Colonic mucosa (tissue), 4 donors: ENCODE measurements at regions not wholly inside any gene's neighbourhood (a gene's known extent, or its start where the extent isn't known, plus 50 kb on each side); places are given as distances from the start of the nearest gene placed in this dataset.

Experiments used
- DNase-seq: peaks from one replicate; pipeline ENCODE4 v3.0.0-alpha.2; 2020
- H3K27ac ChIP-seq: fragments of 200-600 bp; one replicate; pipeline ENCODE4 v1.8.0; 2021
- H3K27me3 ChIP-seq: fragments of 200-600 bp; one replicate; pipeline ENCODE4 v1.8.0; 2021
- H3K36me3 ChIP-seq: fragments of 200-600 bp; one replicate; pipeline ENCODE4 v1.8.0; 2021
- H3K4me1 ChIP-seq: fragments of 200-600 bp; one replicate; pipeline ENCODE4 v1.8.0; 2021; ENCODE audit warnings: mild to moderate bottlenecking
- H3K4me3 ChIP-seq: fragments of 200-600 bp; one replicate; pipeline ENCODE4 v1.8.0; 2021
- H3K9ac ChIP-seq, 2 donors: one replicate each; pipeline ENCODE4 v1.7.0; 2013; ENCODE audit warnings: control low read depth in 2 of 2, low read depth in 2 of 2, low read length in 2 of 2
- H3K9me3 ChIP-seq: fragments of 200-600 bp; one replicate; pipeline ENCODE4 v1.8.0; 2021
- intact Hi-C: fragments of 100-400 bp; cut with DNase I; formaldehyde crosslinking; loops from one replicate; pipeline ENCODE4 v1.14.1; 2022
- TF ChIP-seq, protein P1 (sequence below): fragments of 200-600 bp; IDR thresholded peaks from one replicate; pipeline ENCODE4 v1.8.0; 2022; ENCODE audit warnings: antibody characterized with exemption, mild to moderate bottlenecking
- donor health status: healthy.
- donor health status: DM: no; HTN: no; CAD: no.
- donor health status: DM: no; HTN: no; CAD: no.

GRCh38 chr2:129819855-129820254, 159.6 kb upstream of the RAB6C start:
- intact Hi-C loops = no loop called here
- Histone ChIP-seq H3K4me3 (no peak overlapping the region), H3K36me3 (no peaks in the 10 kb centered on the region), H3K9ac (no peak overlapping the region), H3K4me1 (no peaks in the 10 kb centered on the region), H3K9me3 (no peaks in the 10 kb centered on the region), H3K27me3 (no peaks in the 10 kb centered on the region), H3K27ac (no peak overlapping the region)
- TF ChIP-seq, protein P1, sequence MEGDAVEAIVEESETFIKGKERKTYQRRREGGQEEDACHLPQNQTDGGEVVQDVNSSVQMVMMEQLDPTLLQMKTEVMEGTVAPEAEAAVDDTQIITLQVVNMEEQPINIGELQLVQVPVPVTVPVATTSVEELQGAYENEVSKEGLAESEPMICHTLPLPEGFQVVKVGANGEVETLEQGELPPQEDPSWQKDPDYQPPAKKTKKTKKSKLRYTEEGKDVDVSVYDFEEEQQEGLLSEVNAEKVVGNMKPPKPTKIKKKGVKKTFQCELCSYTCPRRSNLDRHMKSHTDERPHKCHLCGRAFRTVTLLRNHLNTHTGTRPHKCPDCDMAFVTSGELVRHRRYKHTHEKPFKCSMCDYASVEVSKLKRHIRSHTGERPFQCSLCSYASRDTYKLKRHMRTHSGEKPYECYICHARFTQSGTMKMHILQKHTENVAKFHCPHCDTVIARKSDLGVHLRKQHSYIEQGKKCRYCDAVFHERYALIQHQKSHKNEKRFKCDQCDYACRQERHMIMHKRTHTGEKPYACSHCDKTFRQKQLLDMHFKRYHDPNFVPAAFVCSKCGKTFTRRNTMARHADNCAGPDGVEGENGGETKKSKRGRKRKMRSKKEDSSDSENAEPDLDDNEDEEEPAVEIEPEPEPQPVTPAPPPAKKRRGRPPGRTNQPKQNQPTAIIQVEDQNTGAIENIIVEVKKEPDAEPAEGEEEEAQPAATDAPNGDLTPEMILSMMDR = no peak
- no peak for DNase-seq

GRCh38 chr2:129820908-129821307, 158.6 kb upstream of the RAB6C start:
- no peaks in the 10 kb centered on the region for H3K36me3 ChIP-seq
- H3K4me3 ChIP-seq = no peak overlapping the region
- intact Hi-C loops = no loop called here
- H3K4me1 ChIP-seq = no peaks in the 10 kb centered on the region
- no peaks in the 10 kb centered on the region for H3K9me3 ChIP-seq
- no peak overlapping the region for H3K9ac ChIP-seq
- TF ChIP-seq, protein P1 = no peak
- H3K27ac ChIP-seq = no peak overlapping the region
- H3K27me3 ChIP-seq = no peaks in the 10 kb centered on the region
- no peak for DNase-seq

DNA sequence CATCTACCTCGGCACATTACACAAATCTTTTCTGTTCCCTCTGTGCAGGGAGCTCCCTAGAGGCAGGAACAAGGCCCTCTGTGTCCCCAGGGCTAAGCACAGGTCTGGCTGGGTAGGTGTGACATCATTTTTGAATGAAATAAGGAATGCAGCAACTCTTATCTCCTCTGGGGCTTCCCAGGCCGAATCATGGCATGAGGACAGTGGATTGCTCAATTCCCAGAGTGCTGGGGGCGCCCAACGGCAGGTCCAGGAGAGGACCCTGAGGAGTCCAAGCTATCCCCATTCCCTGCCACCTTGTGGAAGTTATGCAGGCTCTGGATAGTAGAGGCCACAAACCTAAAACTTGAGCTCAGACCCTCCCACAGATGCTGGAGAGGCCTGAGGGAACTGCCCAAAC, 158.0 kb upstream of the RAB6C start:
- Histone ChIP-seq H3K9me3 (no peaks in the 10 kb centered on the region), H3K27me3 (no peaks in the 10 kb centered on the region), H3K27ac (no peak overlapping the region), H3K4me1 (no peaks in the 10 kb centered on the region), H3K36me3 (no peaks in the 10 kb centered on the region), H3K9ac (no peak overlapping the region), H3K4me3 (no peak overlapping the region)
- DNase-seq = no peak
- intact Hi-C loops = no loop called here
- TF ChIP-seq, protein P1 = no peak

GRCh38 chr2:129823044-129823443, 156.4 kb upstream of the RAB6C start:
- intact Hi-C loops = no loop called here
- no peak for DNase-seq
- Histone ChIP-seq H3K9ac (no peak overlapping the region), H3K4me1 (no peaks in the 10 kb centered on the region), H3K27ac (no peak overlapping the region), H3K36me3 (no peaks in the 10 kb centered on the region), H3K9me3 (no peaks in the 10 kb centered on the region), H3K4me3 (no peak overlapping the region), H3K27me3 (no peaks in the 10 kb centered on the region)
- TF ChIP-seq, protein P1 = no peak

DNA sequence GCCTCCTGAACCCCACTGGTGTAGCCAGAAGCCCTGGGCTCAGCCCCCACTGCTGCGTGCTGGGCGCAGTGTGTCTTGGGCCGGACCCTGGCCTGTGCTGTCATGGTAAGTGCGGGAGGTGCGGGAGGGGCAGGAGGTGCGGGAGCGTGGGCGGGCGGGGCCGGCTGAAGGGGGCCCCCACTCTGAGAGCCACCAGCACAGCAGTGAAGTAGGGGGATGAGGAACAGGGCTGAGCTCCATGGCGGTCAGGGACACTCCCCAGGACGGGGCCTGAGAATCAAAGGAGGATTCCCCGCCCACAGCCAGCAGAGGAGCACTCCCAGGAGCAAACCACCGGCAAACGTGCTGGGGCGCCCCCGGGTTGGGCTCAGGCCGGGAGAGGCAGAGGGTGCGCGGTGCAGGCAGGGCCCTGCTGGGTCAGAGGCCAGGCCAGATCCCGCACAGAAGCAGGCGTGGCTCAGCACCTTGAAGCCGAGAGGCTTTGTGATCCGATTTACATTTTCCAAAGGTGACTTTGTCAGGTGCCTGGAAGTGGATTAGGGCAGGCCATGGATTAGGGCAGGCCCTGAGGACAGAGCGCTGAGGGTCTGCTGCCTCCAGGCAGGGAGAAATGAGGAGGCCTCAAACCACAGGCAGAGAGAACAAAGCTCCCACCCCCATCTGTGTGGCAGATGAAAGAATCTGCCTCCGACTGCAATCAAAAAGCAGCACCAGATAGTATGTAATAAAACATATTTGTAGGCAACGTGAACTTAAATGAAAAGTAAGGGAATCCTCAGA, 152.0 kb upstream of the RAB6C start:
- H3K27me3 ChIP-seq = no peaks in the 10 kb centered on the region
- H3K36me3 ChIP-seq = no peaks in the 10 kb centered on the region
- TF ChIP-seq, protein P1 = no peak
- intact Hi-C loops = no loop called here
- no peak overlapping the region for H3K9ac ChIP-seq
- DNase-seq = no peak
- no peak overlapping the region for H3K27ac ChIP-seq
- no peak overlapping the region for H3K4me3 ChIP-seq
- no peaks in the 10 kb centered on the region for H3K9me3 ChIP-seq
- H3K4me1 ChIP-seq = no peaks in the 10 kb centered on the region
